Naive thymus-derived CD4-positive, alpha-beta T cell (primary cell): ENCODE measurements at regions not wholly inside any gene's neighbourhood (a gene's known extent, or its start where the extent isn't known, plus 50 kb on each side); places are given as distances from the start of the nearest gene placed in this dataset.

ENCODE experiments used
- ATAC-seq: fragments of 150-1000 bp; cut with Tn5 transposase; 2 replicates; pipeline ENCODE4 v1.10.0; 2021; ENCODE audit warnings: mild to moderate bottlenecking, moderate library complexity
- CTCF ChIA-PET: fragments of 350-600 bp; sonication (Branson Sonifier 250); formaldehyde crosslinking; loops from one replicate; lab custom pipeline; 2021; ENCODE audit warnings: antibody characterized with exemption; lab: Charles Lee
- POLR2A ChIA-PET: fragments of 350-600 bp; sonication (Branson Sonifier 250); formaldehyde crosslinking; loops from one replicate; lab custom pipeline; 2021; ENCODE audit warnings: antibody characterized with exemption, inconsistent platforms; lab: Charles Lee
- DNase-seq, 9 donors: peaks; one replicate each; pipeline versions ENCODE4 v3.0.0 to v3.0.0-alpha.2; 2020 to 2022; ENCODE audit warnings: mixed read lengths in 1 of 9
- H3K27ac ChIP-seq: one replicate; pipeline ENCODE4 v1.7.0; 2013; ENCODE audit warnings: mild to moderate bottlenecking, low read depth, low read length, moderate library complexity
- H3K27me3 ChIP-seq, 2 donors: one replicate each; pipeline ENCODE4 v1.7.0; 2013; ENCODE audit warnings: low read length in 2 of 2, mild to moderate bottlenecking in 2 of 2, moderate library complexity in 2 of 2; ENCODE audit not compliant: control insufficient read depth in 2 of 2, insufficient read depth in 2 of 2
- H3K36me3 ChIP-seq, 3 experiments: 1 replicate in 2 of 3; 2 replicates in 1 of 3; pipeline ENCODE4 v1.7.0; 2013; ENCODE audit warnings: low read length in 3 of 3, mild to moderate bottlenecking in 3 of 3, moderate library complexity in 1 of 3; ENCODE audit not compliant: insufficient read depth in 3 of 3, control insufficient read depth in 2 of 3
- H3K4me1 ChIP-seq, 2 donors: one replicate each; pipeline ENCODE4 v1.7.0; 2013; ENCODE audit warnings: low read length in 2 of 2, mild to moderate bottlenecking in 2 of 2, moderate library complexity in 1 of 2; ENCODE audit not compliant: control insufficient read depth in 2 of 2, insufficient read depth in 2 of 2
- H3K4me3 ChIP-seq: 2 replicates; pipeline ENCODE4 v1.7.0; 2013; ENCODE audit warnings: mild to moderate bottlenecking, low read length
- H3K9me3 ChIP-seq, 3 experiments: 1 replicate in 2 of 3; 2 replicates in 1 of 3; pipeline ENCODE4 v1.7.0; 2013; ENCODE audit warnings: low read length in 3 of 3; ENCODE audit not compliant: control insufficient read depth in 2 of 3
- H3K27ac Mint-ChIP-seq, 9 donors: one replicate each; pipeline ENCODE4 v1.8.0; 2020 to 2022; ENCODE audit warnings: mixed read lengths in 9 of 9, mild to moderate bottlenecking in 8 of 9, moderate library complexity in 5 of 9, inconsistent platforms in 2 of 9
- H3K27me3 Mint-ChIP-seq, 5 donors: one replicate each; pipeline ENCODE4 v1.8.0; 2021 to 2022; ENCODE audit warnings: mixed read lengths in 5 of 5, mild to moderate bottlenecking in 1 of 5
- H3K36me3 Mint-ChIP-seq, 5 donors: one replicate each; pipeline ENCODE4 v1.8.0; 2020 to 2022; ENCODE audit warnings: mixed read lengths in 5 of 5, mild to moderate bottlenecking in 3 of 5, inconsistent platforms in 1 of 5
- H3K4me1 Mint-ChIP-seq, 7 donors: one replicate each; pipeline ENCODE4 v1.8.0; 2020 to 2022; ENCODE audit warnings: mixed read lengths in 7 of 7, mild to moderate bottlenecking in 3 of 7, inconsistent platforms in 1 of 7
- H3K4me3 Mint-ChIP-seq, 10 donors: one replicate each; pipeline ENCODE4 v1.8.0; 2020 to 2022; ENCODE audit warnings: mild to moderate bottlenecking in 10 of 10, mixed read lengths in 10 of 10, moderate library complexity in 6 of 10, inconsistent platforms in 2 of 10
- H3K9me3 Mint-ChIP-seq, 11 donors: one replicate each; pipeline ENCODE4 v1.8.0; 2020 to 2022; ENCODE audit warnings: mixed read lengths in 11 of 11, mild to moderate bottlenecking in 4 of 11, inconsistent platforms in 1 of 11, moderate library complexity in 1 of 11
- intact Hi-C, 2 donors: fragments of 100-400 bp; cut with micrococcal nuclease; formaldehyde crosslinking; loops; one replicate each; pipeline ENCODE4 v1.15.1; 2023

DNA sequence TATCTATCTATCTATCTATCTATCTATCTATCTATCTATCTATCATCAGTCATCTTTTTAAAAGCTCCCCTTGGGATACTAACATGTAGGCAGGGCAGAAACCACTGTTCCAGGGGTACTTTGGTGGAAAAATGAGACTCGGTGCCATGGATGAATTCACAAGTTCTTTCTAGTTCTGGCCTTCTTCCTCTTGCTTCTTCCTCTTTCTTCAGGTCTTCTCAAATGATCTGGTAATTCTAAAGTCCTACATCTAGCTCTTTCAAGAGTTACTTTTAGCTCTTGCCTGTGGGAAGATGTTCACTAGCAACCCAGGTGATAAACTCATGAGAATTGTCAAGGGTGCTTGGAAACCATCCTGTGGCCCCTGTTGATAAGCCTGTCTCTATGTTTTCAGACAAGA lies 168.5 kb upstream of the TBC1D5 start:
- DNase-seq (no peak), ATAC-seq (no peak)
- H3K27ac Mint-ChIP-seq: no peak overlapping the region
- no peaks in the 10 kb centered on the region for H3K36me3 Mint-ChIP-seq
- Histone ChIP-seq H3K4me1 (no peaks in the 10 kb centered on the region), H3K27me3 (no peaks in the 10 kb centered on the region), H3K27ac (no peak overlapping the region), H3K4me3 (no peak overlapping the region), H3K9me3 (no peaks in the 10 kb centered on the region), H3K36me3 (no peaks in the 10 kb centered on the region)
- H3K4me3 Mint-ChIP-seq: no peak overlapping the region
- ChIA-PET POLR2A (no interaction called here), CTCF (no interaction called here)
- H3K9me3 Mint-ChIP-seq: peaks cover 0 to 1% (median 0%) of the 10 kb centered on the region in 11 donors
- intact Hi-C loops: no loop called here
- H3K27me3 Mint-ChIP-seq: peaks cover 13 to 21% (median 16%) of the 10 kb centered on the region in 5 donors
- peaks cover 0 to 3% (median 0%) of the 10 kb centered on the region in 7 donors for H3K4me1 Mint-ChIP-seq

DNA sequence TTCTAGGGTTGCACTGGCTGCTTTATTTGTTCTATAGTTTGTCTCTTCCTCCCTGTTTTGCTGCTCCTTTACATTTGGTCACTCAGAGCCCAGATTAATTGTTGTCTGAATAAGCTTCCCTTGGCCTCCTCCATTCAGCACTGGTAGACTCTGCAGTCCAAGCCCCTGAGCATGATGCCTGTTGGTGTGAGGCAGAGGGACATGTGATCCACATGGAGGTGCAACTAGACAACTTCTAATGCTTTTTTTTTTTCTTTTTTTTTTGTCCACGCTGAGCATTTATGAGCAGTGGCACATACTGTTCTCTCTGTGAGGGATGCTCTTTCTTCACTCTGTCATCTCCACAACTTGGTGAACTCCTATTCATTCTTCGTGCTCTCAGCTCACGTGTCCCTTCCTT lies 167.3 kb upstream of the TBC1D5 start:
- H3K4me3 Mint-ChIP-seq: no peak overlapping the region

DNA sequence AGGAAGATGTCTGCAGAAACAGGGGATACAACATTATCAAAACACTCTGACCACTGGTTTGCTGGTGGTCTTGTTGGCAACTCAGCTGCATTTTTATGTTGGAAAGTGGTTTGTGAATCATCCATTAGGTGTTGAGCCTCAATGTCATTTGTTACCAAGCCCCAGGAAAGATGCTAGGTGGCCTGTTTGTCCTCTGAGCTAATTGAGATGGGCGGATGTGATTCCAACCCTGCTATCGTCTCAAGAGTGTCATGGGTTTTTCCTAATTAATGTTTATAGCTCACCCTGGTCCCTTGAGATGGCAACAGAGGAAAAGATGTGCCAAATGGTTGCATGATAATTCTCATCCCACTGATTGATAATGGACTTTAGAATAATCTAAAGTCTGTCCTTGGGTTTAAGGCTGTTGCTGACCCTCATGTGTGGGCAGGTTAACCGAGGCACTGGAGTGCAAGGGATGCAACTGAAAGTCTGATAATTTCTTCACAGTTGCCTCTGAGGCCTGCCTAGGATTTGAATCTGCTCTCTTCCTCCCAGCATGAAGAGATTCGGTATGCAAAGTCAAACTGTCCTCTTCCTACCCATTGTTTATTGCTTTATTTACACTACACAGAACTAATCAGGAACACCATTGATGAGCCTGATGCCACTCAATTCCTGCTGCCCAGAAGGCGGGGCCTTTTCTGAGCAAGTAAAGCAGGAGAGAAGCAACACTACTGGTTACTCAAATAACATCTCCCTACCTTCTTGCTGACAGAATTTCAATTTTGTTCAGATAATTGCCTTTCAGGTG lies 166.2 kb upstream of the TBC1D5 start:
- DNase-seq: no peak
- ChIA-PET POLR2A (no interaction called here), CTCF (no interaction called here)
- no peak overlapping the region for H3K27ac Mint-ChIP-seq
- no peaks in the 10 kb centered on the region for H3K36me3 Mint-ChIP-seq
- intact Hi-C loops: no loop called here
- no peak for ATAC-seq
- H3K9me3 Mint-ChIP-seq: no peaks in the 10 kb centered on the region
- H3K36me3 ChIP-seq: no peaks in the 10 kb centered on the region
- H3K27ac ChIP-seq: no peak overlapping the region
- H3K4me3 ChIP-seq: no peak overlapping the region
- H3K9me3 ChIP-seq: no peaks in the 10 kb centered on the region
- H3K4me1 ChIP-seq: no peaks in the 10 kb centered on the region
- no peaks in the 10 kb centered on the region for H3K27me3 ChIP-seq
- H3K4me3 Mint-ChIP-seq: no peak overlapping the region
- H3K4me1 Mint-ChIP-seq: peaks cover 0 to 3% (median 0%) of the 10 kb centered on the region in 7 donors
- peaks cover 9 to 17% (median 12%) of the 10 kb centered on the region in 5 donors for H3K27me3 Mint-ChIP-seq

More for the DNA sequence above, 167.3 kb upstream of the TBC1D5 start:
- Mint-ChIP-seq H3K27me3 (peaks cover 9 to 21% (median 15%) of the 10 kb centered on the region in 5 donors), H3K9me3 (peaks cover 0 to 1% (median 0%) of the 10 kb centered on the region in 11 donors), H3K4me1 (peaks cover 0 to 3% (median 0%) of the 10 kb centered on the region in 7 donors), H3K36me3 (no peaks in the 10 kb centered on the region), H3K27ac (no peak overlapping the region)
- ChIA-PET CTCF (interaction anchor here (0.5 kb wide), 1 partner anchor 10 kb away, joined by 3 read pairs; no protein-coding TSS in a partner anchor), POLR2A (no interaction called here)
- Histone ChIP-seq H3K27me3 (no peaks in the 10 kb centered on the region), H3K9me3 (no peaks in the 10 kb centered on the region), H3K4me3 (no peak overlapping the region), H3K27ac (no peak overlapping the region), H3K4me1 (no peaks in the 10 kb centered on the region), H3K36me3 (no peaks in the 10 kb centered on the region)
- DNase-seq (no peak), ATAC-seq (no peak)
- intact Hi-C loops: no loop called here

DNA sequence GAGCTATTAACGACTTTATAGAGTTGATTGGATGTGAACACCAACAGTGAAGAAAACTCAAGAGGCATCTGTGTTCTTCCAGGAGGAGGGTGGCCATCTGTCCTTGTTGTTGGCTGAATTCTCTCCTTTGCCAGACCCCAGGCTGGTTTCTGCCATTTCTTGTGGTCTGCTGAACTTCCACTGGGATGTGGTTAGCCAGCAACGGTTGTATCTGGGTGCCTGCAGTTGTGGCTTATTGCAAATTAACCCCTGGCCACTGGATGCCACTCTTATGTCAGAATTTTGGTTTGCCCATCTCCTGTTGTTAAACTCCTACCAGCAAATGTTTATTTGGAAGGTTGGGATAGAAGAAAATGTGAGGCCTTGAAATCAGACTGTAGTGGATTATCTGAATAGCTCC lies 163.6 kb upstream of the TBC1D5 start:
- CTCF ChIA-PET: interaction anchor here (0.6 kb wide), 1 partner anchor 54 kb away, joined by 5 read pairs; no protein-coding TSS in a partner anchor
- H3K4me1 Mint-ChIP-seq: peaks cover 0 to 3% (median 0%) of the 10 kb centered on the region in 7 donors
- Histone ChIP-seq H3K27me3 (no peaks in the 10 kb centered on the region), H3K4me3 (no peak overlapping the region), H3K4me1 (no peaks in the 10 kb centered on the region), H3K27ac (no peak overlapping the region), H3K9me3 (no peaks in the 10 kb centered on the region), H3K36me3 (no peaks in the 10 kb centered on the region)
- intact Hi-C loops: no loop called here
- DNase-seq (no peak), ATAC-seq (no peak)
- peaks cover 0 to 3% (median 0%) of the 10 kb centered on the region in 5 donors for H3K27me3 Mint-ChIP-seq
- peaks cover 0 to 7% (median 0%) of the 10 kb centered on the region in 11 donors for H3K9me3 Mint-ChIP-seq
- no peak overlapping the region for H3K27ac Mint-ChIP-seq
- no peak overlapping the region for H3K4me3 Mint-ChIP-seq
- H3K36me3 Mint-ChIP-seq: no peaks in the 10 kb centered on the region
- POLR2A ChIA-PET: no interaction called here

DNA sequence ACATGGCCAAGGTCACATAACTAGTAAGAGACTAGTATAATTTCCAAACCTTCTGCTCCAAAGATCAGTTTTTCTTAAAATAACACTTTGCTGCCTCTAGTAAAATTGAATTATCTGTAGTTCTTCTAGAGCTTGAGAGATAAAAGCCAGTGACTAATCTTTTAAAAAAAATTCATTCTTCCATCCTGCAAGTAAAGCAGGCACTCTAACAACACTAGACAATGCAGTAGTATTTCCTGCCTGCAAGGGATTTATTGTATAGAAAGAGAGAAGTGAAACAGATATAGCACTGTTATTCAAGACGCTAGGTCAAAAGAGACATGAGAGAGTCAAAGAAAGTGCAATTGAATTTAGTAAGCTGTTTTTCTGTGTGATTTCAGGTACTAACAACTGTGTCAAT lies 159.5 kb upstream of the TBC1D5 start:
- H3K4me1 ChIP-seq: no peaks in the 10 kb centered on the region
- no peak overlapping the region for H3K27ac ChIP-seq
- POLR2A ChIA-PET: no interaction called here
- intact Hi-C loops: no loop called here
- Mint-ChIP-seq H3K27ac (no peak overlapping the region), H3K27me3 (peaks cover 0 to 2% (median 0%) of the 10 kb centered on the region in 5 donors), H3K4me1 (peaks cover 0 to 2% (median 0%) of the 10 kb centered on the region in 7 donors), H3K4me3 (no peak overlapping the region), H3K9me3 (peaks cover 0 to 18% (median 2%) of the 10 kb centered on the region in 11 donors), H3K36me3 (peaks cover 0 to 6% (median 0%) of the 10 kb centered on the region in 5 donors)
- H3K36me3 ChIP-seq: no peaks in the 10 kb centered on the region
- H3K4me3 ChIP-seq: no peak overlapping the region
- no peaks in the 10 kb centered on the region for H3K9me3 ChIP-seq
- H3K27me3 ChIP-seq: no peaks in the 10 kb centered on the region
- CTCF ChIA-PET: no interaction called here
- no peak for ATAC-seq
- DNase-seq: no peak

DNA sequence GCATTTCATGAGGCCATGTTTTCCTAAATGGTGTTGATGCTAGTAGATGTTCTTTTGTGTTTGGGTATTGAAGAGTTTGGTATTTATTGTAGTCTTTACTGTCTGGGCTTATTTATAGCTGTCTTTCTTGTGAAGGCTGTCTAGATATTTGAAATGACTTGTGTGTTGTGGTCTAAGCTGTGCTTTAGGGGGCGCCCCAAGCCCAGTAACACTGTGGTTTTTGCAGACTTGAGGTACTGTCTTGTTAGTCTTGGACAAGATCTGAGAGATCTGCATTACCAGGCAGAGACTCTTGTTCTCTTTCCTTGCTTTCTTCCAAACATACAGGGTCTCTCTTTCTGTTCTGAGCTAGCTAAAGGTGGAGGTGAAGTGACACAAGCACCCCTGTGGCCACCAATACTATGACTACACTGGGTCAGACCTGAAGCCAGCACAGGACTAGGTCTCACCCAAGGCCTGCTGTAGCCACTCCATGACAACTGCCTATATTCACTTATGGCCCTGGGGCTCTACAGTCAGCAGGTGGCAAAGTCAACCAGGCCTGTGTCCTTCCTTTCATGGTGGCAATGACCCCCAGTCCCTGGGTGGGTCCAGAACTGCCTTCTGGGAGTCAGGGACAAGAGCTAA lies 152.1 kb upstream of the TBC1D5 start:
- Mint-ChIP-seq H3K36me3 (peaks cover 0 to 5% (median 0%) of the 10 kb centered on the region in 5 donors), H3K4me1 (peaks cover 0 to 1% (median 0%) of the 10 kb centered on the region in 7 donors)

More for the DNA sequence above, 152.1 kb upstream of the TBC1D5 start:
- Histone ChIP-seq H3K27me3 (no peaks in the 10 kb centered on the region), H3K27ac (no peak overlapping the region), H3K4me1 (no peaks in the 10 kb centered on the region), H3K4me3 (no peak overlapping the region), H3K36me3 (no peaks in the 10 kb centered on the region), H3K9me3 (no peaks in the 10 kb centered on the region)
- CTCF ChIA-PET: interaction anchor here (1.3 to 2.1 kb wide), 3 partner anchors 12 to 1135 kb away, joined by 3 to 14 read pairs (median 3); no protein-coding TSS in a partner anchor
- Mint-ChIP-seq H3K27me3 (peaks cover 0 to 3% (median 0%) of the 10 kb centered on the region in 5 donors), H3K9me3 (peaks cover 0 to 10% (median 3%) of the 10 kb centered on the region in 11 donors), H3K4me3 (no peak overlapping the region), H3K27ac (no peak overlapping the region)
- POLR2A ChIA-PET: no interaction called here
- DNase-seq (peak in 7 of 9 donors; percentile 21 to 48 (median 33)), ATAC-seq (peak; percentile 48)
- intact Hi-C loops: loop anchor here (1.0 kb wide), 1 partner anchor 1094 kb away; no protein-coding TSS in a partner anchor
